Fibroblast of the aortic adventitia (primary cell): ENCODE measurements at regions not wholly inside any gene's neighbourhood (a gene's known extent, or its start where the extent isn't known, plus 50 kb on each side); places are given as distances from the start of the nearest gene placed in this dataset.

ENCODE experiments used
- DNase-seq: peaks from one replicate; pipeline ENCODE4 v3.0.0-alpha.2; 2010; ENCODE audit warnings: low read depth
- H3K4me3 ChIP-seq: 2 replicates; pipeline ENCODE4 v1.5.1; 2011; ENCODE audit warnings: low read depth, mild to moderate bottlenecking, control low read depth, low read length, moderate library complexity
- TF ChIP-seq, protein P1 (sequence below): IDR thresholded peaks from 2 replicates; pipeline ENCODE4 v1.5.1; 2011; ENCODE audit warnings: mild to moderate bottlenecking, low read length, control low read depth, inconsistent platforms; ENCODE audit not compliant: insufficient read depth

- DNase-seq, result peak; percentile 82
Observed at GRCh38 chr18:22734791-22735627, 198.1 kb upstream of the RBBP8 start.

DNA sequence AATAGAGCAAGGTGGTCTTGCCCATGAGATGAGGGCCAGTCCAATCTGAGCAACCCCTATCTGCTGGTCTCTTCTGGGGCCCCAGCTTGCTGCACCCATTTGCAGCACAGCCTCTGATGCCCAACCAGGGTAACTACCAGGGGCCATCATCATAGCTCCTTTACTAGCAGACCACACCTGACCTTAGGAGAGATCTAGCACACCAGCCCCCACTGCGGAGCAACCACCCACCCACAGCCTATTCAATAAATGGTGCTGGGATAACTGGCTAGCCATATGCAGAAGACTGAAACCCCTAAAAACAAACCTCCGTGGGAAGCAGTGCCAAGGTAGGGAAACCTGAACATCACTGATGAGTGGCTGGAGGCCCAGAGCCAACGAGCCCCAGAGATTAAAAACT is 196.1 kb upstream of the RBBP8 start:
- TF ChIP-seq, protein P1, sequence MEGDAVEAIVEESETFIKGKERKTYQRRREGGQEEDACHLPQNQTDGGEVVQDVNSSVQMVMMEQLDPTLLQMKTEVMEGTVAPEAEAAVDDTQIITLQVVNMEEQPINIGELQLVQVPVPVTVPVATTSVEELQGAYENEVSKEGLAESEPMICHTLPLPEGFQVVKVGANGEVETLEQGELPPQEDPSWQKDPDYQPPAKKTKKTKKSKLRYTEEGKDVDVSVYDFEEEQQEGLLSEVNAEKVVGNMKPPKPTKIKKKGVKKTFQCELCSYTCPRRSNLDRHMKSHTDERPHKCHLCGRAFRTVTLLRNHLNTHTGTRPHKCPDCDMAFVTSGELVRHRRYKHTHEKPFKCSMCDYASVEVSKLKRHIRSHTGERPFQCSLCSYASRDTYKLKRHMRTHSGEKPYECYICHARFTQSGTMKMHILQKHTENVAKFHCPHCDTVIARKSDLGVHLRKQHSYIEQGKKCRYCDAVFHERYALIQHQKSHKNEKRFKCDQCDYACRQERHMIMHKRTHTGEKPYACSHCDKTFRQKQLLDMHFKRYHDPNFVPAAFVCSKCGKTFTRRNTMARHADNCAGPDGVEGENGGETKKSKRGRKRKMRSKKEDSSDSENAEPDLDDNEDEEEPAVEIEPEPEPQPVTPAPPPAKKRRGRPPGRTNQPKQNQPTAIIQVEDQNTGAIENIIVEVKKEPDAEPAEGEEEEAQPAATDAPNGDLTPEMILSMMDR, result no peak
- no peak overlapping the region for H3K4me3 ChIP-seq
- DNase-seq, result no peak

More at GRCh38 chr18:22734791-22735627, 198.1 kb upstream of the RBBP8 start:
- TF ChIP-seq, protein P1, result no peak
- no peak overlapping the region for H3K4me3 ChIP-seq

DNA sequence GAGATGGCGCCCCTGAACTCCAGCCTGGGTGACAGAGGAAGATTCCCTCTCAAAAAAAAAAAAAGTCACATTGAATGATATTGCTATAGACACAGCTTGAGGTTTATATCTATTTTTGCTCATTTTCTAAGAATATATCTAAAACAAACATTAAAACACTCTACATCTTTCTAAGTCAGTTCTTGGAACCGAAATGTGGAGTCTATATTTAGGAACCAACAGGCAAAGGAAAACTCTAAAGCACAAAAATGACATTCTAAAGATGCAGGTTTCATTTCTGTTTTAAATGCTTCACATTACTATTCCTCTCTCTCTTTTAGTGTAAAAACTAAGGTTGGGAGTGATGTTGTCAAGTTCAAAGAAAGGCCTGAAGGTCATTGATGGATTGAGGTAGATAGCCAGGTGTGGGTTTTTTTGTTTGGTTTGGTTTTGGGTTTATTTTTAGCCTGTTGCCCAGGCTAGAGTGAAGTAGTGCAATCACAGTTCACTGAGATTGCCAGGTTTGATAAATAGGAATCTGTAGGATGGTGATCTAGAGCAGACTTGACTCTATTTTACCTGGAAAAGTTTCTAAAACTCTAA is 194.0 kb upstream of the RBBP8 start:
- H3K4me3 ChIP-seq, result no peak overlapping the region
- TF ChIP-seq, protein P1, result no peak
- DNase-seq, result no peak

- H3K4me3 ChIP-seq, result no peak overlapping the region
- TF ChIP-seq, protein P1, result no peak
- DNase-seq, result no peak
Observed at GRCh38 chr18:22739789-22740188, 193.3 kb upstream of the RBBP8 start.

DNA sequence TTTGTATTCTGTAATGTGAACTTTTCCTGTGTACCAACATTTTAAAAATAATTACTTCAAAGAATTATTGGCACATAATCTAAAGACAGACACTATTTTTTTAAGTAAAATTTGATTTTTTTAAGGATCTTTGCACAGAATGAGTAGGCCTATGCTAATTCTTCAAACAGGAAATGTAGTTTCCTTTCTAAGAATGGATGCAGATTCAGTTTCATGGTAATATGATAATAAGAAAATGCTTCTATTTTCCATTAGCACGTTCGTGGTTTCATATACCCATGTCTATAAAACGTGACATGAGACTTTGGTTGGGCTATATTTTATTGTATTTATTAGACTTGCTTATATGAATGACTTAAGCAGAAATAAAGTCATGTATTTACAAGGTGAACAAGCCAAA is 191.8 kb upstream of the RBBP8 start:
- no peak overlapping the region for H3K4me3 ChIP-seq
- TF ChIP-seq, protein P1, result no peak
- DNase-seq, result no peak

GRCh38 chr18:22742409-22742808 is 190.7 kb upstream of the RBBP8 start:
- no peak for DNase-seq
- TF ChIP-seq, protein P1, result no peak
- H3K4me3 ChIP-seq, result no peak overlapping the region
